Gastrocnemius medialis (tissue), 4 donors: ENCODE measurements at regions not wholly inside any gene's neighbourhood (a gene's known extent, or its start where the extent isn't known, plus 50 kb on each side); places are given as distances from the start of the nearest gene placed in this dataset.

Source experiments
- CTCF ChIP-seq, 5 experiments: fragments of 450-650 bp in 3 of 5; fragments of 200-600 bp in 2 of 5; sonication (generic) in 2 of 5; IDR thresholded peaks in 4 of 5; conservative IDR thresholded peaks in 1 of 5; 1 replicate in 4 of 5; 2 replicates in 1 of 5; pipeline ENCODE4 v1.5.1; 2016 to 2019; ENCODE audit warnings: antibody characterized with exemption in 5 of 5, mild to moderate bottlenecking in 3 of 5, moderate library complexity in 3 of 5
- POLR2A ChIP-seq, 2 donors: fragments of 450-650 bp; IDR thresholded peaks; one replicate each; pipeline ENCODE4 v1.6.1; 2017; ENCODE audit warnings: antibody characterized with exemption in 2 of 2, mild to moderate bottlenecking in 2 of 2, moderate library complexity in 2 of 2

GRCh38 chr10:104589431-104589830, 51.7 kb upstream of the SORCS3 start:
- no peak for TF ChIP-seq CTCF (IDR thresholded peaks at IDR 0.05 in 4 of 5, conservative IDR thresholded peaks at IDR 0.05 in 1 of 5)
- TF ChIP-seq POLR2A (IDR thresholded peaks at IDR 0.05), result no peak
